ENCODE measurements at regions not wholly inside any gene's neighbourhood (a gene's known extent, or its start where the extent isn't known, plus 50 kb on each side); places are given as distances from the start of the nearest gene placed in this dataset.

DNA sequence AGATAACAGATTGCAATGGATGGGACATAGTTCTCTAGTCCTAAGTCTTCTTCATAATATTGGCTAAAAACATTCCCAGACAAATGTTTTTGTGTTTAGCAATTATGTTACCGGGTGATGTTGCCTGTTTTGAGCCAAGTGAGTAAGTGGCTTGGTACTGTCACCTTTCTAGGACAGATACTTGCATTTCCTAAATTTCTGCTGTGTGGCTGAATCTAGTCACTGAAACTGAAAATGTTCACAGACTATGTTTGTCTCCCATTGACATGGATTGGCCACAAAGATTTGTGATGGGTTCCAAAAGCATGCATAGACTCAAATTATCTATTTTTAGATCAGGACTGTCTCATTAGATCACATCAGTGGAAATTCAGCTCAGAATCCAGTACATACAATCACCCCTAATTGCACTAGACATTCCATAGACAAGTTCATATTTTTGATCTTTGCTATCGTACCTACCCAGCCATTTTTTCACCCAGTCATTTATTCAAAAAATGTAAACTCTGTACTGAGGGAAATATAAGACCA is 1222.1 kb upstream of the AUTS2 start:
- TF ChIP-seq, protein P1, sequence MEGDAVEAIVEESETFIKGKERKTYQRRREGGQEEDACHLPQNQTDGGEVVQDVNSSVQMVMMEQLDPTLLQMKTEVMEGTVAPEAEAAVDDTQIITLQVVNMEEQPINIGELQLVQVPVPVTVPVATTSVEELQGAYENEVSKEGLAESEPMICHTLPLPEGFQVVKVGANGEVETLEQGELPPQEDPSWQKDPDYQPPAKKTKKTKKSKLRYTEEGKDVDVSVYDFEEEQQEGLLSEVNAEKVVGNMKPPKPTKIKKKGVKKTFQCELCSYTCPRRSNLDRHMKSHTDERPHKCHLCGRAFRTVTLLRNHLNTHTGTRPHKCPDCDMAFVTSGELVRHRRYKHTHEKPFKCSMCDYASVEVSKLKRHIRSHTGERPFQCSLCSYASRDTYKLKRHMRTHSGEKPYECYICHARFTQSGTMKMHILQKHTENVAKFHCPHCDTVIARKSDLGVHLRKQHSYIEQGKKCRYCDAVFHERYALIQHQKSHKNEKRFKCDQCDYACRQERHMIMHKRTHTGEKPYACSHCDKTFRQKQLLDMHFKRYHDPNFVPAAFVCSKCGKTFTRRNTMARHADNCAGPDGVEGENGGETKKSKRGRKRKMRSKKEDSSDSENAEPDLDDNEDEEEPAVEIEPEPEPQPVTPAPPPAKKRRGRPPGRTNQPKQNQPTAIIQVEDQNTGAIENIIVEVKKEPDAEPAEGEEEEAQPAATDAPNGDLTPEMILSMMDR (IDR thresholded peaks at IDR 0.05; ENCODE audit: low read depth, low read length) = no peak
- TF ChIP-seq EZH2phosphoT487 (IDR thresholded peaks at IDR 0.05; ENCODE audit: low read depth) = no peak

Measured in OCI-LY3 (cell line).